NCI-H69 (cell line): ENCODE measurements at regions not wholly inside any gene's neighbourhood (a gene's known extent, or its start where the extent isn't known, plus 50 kb on each side); places are given as distances from the start of the nearest gene placed in this dataset.

Source experiments
- DNase-seq: peaks from one replicate; lab custom pipeline; 2025; lab: John Stamatoyannopoulos, UW

- DNase-seq = no peak
These were observed 98.4 kb downstream of the EFNB1 start for GRCh38 chrX:68927178-68927577.

GRCh38 chrX:68923147-68923546 is 94.3 kb downstream of the EFNB1 start:
- no peak for DNase-seq

DNA sequence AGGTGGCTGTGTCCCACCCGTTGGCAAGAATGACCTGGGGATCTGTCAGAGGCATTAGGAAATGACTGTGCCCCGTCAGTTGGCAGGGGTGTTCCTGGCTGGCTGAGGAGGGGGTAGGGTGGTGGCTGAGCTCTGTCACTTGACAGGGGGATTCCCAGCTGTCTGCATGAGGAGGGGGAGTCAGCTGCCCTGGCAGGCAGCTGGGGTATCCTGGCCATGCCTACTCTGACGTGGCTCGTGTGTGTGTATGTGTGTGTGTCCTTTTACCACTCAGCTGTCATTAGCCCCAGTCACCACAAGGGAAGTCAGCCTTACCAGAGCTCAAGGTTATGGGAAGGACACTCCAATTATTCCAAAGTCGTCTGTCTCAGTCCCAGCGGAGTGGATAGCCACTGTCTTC is 93.2 kb downstream of the EFNB1 start:
- DNase-seq = no peak

- DNase-seq = no peak
These were observed 91.7 kb downstream of the EFNB1 start for GRCh38 chrX:68920561-68920960.

GRCh38 chrX:68919707-68920106 is 90.9 kb downstream of the EFNB1 start:
- DNase-seq = no peak

- peak; percentile 24 for DNase-seq
These were observed 89.4 kb downstream of the EFNB1 start for GRCh38 chrX:68918202-68918601.

DNA sequence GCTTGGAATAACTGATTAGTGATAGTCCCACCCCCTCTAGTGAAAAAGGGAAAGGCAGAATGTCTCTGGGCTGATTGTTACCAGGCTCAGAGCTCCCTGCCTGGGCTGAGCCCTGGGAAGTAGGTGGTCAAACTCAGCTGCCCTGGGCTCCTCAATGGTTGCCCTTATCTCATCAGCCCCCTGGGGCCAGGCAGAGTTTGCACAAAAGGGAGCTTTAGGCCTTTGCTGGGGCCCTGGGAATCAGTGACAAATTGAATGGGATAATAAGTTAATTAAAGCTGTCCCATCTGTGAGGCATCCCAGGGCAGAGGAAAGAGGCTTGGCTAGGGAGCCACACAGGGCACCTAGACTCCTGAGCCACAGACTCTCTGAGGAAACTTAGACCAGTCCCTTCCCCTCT is 89.0 kb downstream of the EFNB1 start:
- peak; percentile 17 for DNase-seq

DNA sequence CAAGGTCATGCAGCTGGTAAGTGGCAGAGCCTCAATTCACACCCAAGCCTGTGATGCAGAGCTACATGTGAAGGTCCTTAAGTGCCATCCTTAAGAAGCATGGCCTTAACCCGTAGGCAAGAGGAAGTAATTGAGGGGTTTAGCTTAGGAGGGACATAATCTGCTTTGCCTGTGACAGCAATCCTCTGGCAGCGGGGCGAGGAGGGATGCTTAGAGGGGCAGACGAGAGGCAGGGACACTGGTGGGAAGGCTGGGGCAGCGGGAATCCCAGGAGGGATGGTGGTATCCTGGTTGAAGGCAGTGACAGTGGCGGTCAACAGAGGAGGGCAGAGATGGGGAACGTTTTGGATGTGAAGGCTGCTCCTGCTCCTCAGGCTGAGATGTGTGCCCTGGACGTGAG is 88.1 kb downstream of the EFNB1 start:
- DNase-seq = no peak

DNA sequence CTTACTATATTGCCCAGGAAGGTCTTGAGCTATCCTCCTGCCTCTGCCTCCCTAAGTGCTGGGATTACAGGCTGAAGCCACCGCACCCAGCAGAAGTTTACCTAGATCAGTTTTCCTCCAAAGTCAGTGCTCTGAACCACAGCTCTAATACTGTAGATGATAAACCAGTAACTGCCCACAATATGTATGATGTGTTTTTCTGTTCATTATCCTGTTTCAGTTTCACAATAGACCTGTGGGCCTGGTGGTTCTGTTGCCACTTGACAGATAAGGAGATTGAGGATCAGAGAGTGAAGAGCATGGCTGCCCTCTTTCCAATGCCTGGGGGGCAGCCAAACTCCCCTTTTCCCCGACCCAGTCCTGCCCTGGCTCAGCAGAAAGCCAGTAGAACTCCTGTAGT is 87.0 kb downstream of the EFNB1 start:
- no peak for DNase-seq

GRCh38 chrX:68914479-68914946 is 85.7 kb downstream of the EFNB1 start:
- no peak for DNase-seq

DNA sequence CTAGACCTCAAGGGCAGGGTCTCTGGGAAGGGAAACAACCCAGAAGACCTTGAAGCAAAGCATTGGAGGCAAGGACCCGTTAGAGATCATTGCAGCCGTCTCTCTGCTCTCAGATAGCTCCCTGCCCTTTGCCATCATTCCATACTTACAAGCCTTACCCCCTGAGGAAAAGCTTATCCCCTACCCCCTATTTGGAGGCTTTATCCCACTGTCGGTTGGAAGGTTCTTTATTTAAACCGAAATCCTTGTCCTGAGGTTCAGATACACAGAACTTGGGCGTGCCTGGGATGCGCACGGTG is 84.4 kb downstream of the EFNB1 start:
- no peak for DNase-seq

DNA sequence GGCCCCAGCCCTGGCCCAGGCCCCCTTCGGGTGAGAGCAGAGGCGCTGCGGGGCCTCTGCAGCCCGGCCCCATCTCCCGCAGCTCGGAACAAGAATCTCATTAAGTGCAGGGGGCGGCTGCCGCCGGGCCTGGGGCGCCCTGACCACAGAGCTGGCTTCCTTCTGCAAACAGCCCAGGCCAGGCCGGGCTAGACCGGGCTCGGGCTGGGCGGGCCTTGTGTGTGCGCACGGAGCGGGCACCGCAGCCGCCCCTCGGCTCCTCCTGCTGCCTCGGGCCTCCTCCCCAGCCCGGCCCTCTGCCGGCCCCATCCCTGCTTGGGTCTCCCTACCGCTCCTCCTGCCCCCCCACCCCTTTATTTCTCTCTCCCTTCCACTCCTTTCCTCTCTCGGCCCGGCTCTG is 83.3 kb downstream of the EFNB1 start:
- no peak for DNase-seq

- no peak for DNase-seq
These were observed 82.1 kb downstream of the EFNB1 start for GRCh38 chrX:68910731-68911428.

GRCh38 chrX:68909945-68910344 is 81.1 kb downstream of the EFNB1 start:
- DNase-seq = no peak

DNA sequence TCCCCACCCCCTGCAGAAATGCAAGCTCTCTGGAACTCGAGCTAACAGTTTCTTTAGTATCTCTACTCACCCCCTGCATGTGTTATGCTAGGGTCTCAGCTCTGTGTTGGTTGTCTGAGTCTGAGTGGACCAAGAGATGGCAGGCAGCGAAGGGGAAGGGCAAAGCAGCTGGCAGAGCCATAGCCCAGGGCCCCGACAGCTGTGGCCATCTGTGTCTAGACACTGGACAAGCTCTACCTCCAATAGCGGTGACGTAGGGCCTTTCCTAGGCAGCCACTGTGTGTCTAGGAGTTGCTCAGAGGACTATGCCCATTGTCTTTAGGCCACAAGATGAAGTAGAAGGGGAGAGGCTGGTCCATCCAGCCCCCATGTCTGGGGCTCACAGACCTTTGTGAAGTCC is 79.2 kb downstream of the EFNB1 start:
- DNase-seq = no peak

GRCh38 chrX:68902706-68903504 is 74.1 kb downstream of the EFNB1 start:
- DNase-seq = no peak

DNA sequence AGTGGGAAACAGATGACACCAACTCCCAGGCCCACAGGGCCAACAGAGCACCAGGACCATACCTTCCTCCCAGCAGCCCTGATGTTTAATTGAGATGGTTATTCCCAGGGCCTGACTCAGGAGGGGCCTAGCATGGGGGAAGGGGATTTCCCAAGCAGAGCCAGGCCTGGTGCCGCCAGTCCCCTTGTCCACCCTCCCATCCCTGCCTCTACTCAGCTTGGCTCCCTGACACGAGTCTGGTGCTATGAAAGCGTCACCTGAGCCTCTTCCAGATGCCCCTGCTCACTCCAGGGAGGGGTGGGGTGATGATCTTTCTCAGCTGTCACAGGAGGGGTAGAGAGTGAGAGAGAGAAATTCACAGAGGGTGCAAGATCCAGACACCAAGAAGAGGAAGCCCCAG is 72.7 kb downstream of the EFNB1 start:
- peak; percentile 40 for DNase-seq

GRCh38 chrX:68898598-68898997 is 69.8 kb downstream of the EFNB1 start:
- DNase-seq = no peak

DNA sequence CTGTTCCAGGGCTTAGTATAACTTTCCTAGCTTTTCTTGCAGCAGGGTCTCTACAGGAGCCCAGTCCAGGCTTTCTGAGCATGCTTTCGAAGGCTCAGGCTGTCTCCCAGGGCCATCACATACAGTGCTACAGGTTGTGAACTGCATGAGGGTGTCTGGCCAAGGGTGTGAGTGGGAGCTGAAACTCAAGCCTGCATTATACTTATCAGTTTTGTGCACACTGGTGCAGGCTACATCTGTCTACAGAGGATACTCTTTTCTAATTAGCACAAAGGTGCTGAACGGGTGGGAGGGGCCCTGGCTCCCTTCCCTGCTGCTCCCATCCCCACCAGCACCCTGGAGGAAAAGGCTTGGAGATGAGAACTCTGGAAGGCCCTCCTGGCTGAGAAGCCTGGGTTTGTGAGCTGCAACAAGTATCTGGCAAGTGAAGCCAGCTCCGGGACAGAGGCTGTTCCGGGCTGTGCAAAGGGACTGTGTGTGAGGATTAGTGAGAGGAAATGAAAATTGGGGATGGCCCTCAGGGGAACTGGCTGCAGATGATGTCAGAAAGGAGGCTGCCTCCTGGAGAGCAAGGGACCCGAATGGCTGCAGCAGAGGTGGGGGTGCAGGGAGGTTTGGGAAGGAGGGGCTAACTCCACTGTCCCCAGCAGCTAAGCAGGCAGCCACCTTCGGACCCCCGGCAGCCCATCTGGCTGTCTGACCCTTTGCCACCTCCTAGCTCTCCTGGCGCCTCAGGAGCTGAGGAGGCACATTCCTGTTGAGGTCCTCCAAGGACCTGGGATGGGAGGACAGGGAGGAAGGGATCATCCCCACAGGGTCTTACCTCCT is 68.5 kb downstream of the EFNB1 start:
- DNase-seq = peak; percentile 13

GRCh38 chrX:68896581-68896980 is 67.8 kb downstream of the EFNB1 start:
- no peak for DNase-seq

- peak; percentile 24 for DNase-seq
These were observed 67.0 kb downstream of the EFNB1 start for GRCh38 chrX:68895778-68896177.

DNA sequence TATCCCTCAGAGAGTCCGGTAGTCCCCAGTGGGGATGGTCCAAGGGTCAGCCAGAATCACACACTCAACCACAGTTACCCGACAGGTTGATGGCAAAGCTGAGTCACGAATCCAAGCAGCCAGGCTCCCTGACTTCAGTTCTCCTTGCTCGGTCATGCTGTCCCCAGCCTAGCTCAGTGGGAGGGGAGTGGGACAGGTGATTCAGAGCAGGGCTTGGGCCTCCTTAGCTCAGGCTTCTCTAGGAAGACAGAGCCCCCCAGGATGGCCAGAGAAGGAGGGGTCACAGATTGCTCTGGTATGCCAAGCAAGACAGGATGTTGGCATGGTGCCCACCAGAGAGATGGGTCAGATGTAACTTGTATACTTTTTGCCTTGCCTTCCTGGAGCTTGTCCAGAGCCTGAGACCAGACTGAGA is 66.5 kb downstream of the EFNB1 start:
- DNase-seq = peak; percentile 79
